ENCODE measurements at regions not wholly inside any gene's neighbourhood (a gene's known extent, or its start where the extent isn't known, plus 50 kb on each side); places are given as distances from the start of the nearest gene placed in this dataset.

DNA sequence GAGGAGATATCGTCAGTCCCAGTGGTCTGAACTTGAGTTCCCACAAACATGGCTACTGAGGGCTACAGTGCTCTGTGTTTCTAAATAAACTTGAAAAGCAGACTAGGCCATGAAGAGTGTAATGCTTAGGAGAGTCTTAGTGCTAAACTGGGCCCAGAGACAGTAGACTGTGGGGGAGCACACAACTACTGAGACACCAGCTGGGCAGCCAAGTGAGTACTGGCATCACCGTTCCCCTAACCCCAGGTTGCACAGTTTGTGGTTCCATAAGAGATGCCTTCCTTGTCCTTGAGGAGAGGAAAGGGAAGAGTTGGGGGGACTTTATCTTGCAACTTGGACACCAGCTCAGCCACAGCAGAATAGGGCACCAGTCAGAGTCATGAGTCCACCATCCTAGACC is 172.1 kb upstream of the DMRTA1 start:
- TF ChIP-seq POLR2AphosphoS5 (IDR thresholded peaks at IDR 0.05) = no peak
- no peak for TF ChIP-seq CTCF (IDR thresholded peaks at IDR 0.05)
- no peak for TF ChIP-seq POLR2A (IDR thresholded peaks at IDR 0.05)
- TF ChIP-seq EP300 (IDR thresholded peaks at IDR 0.05) = no peak

All from upper lobe of left lung (tissue), 4 donors.